ENCODE measurements at regions not wholly inside any gene's neighbourhood (a gene's known extent, or its start where the extent isn't known, plus 50 kb on each side); places are given as distances from the start of the nearest gene placed in this dataset.
A peak's percentile ranks its signal among the peaks of the same experiment; 100 is the strongest.
"Not testable (repeated sequence)": the region's sequence is repeated elsewhere in the genome, so short reads cannot be mapped to it uniquely, and the experiment has no call there.

GRCh38 chrX:28188526-28188925 lies 207.3 kb upstream of the DCAF8L1 start:
- no peak for DNase-seq

GRCh38 chrX:28180096-28180495 lies 198.8 kb upstream of the DCAF8L1 start:
- DNase-seq = no peak

GRCh38 chrX:28178206-28178605 lies 197.0 kb upstream of the DCAF8L1 start:
- no peak for DNase-seq

DNA sequence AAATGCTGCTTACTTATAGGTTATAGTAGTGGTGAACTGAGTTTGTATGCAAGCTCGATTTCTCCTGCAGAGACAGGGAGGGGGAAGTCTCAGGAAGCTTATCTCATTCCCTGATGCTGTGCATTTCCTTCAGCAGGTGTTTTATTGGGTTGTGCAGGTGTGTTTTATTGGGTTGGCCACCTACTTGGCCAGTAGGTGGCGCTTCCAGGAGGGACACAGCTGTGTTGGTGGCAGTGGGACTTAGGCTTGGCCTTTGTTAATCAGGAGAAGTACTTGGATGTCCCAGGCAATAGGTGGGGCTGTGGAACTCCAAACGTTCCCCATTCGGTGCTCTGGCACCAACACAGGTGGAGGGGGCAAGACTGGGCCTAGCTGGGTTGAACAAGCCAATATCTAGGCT lies 196.0 kb upstream of the DCAF8L1 start:
- DNase-seq = no peak

- DNase-seq = no peak
Observed at GRCh38 chrX:28170713-28171112, 189.5 kb upstream of the DCAF8L1 start.

DNA sequence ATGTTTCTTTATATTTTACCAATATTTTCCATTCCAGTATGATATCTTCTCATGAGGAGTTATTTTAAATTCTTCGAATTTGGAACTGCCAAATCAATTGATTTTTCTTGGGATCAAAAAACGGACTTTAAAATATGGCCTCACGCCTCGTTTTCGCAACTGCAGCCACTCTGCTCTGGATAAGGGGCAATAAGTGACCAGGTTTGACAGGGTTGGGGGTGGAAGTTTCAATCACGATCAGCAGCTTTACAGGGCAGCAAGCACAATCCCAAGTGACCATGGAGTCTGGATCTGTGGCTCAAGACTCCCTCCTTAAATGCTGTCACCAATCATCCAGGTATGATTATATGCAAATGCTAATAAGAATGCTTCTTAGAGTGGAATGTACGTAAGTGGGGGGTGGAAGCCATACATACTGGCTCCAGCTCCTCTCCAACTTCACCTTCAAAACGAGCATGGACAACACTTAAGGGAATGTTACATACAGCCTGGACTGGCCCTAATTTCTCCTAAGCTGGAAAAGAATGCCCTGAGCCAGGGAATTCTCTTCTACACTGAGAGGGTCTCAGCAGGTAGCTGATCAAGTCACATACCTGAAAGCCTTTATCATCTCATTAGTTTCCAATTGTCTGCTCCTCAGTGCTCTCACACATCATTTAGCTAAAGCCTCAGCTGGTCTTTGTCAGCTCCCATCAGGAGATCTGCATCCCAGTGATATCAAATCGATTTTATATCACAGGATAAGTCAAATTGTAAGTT lies 176.9 kb upstream of the DCAF8L1 start:
- no peak for DNase-seq

GRCh38 chrX:28152263-28152662 lies 171.0 kb upstream of the DCAF8L1 start:
- not testable (repeated sequence) for DNase-seq

DNA sequence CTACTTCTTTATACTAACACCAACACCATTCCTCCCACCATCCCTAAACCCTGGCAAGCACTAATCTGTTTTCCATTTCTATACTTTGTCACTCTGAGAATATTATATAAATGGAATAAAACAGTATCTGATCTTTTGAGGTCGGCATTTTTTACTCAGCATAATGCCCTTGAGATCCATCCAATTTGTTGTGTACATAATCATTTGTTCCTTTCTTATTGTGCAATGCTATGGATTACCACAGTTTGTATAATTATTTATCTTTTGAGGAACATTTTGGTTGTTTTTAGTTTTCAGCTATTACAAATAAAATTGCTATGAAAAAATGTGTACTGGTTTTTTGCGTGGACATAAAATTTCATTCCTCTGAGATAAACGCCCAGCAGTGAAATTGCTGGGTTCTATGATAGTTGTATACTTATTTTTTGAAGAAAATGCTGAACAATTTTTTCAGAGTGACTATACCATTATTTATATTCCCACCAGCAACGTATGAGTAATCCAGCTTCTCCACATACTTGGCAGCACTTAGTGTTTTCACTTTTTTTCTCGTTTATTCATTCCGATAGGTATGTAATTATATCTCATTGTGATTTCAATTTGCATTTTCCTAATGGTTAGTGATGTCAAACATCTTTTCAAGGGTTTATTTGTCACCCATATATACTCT lies 154.3 kb upstream of the DCAF8L1 start:
- no peak for DNase-seq

GRCh38 chrX:28133763-28134162 lies 152.5 kb upstream of the DCAF8L1 start:
- DNase-seq = no peak

- no peak for DNase-seq
Observed at GRCh38 chrX:28127662-28128061, 146.4 kb upstream of the DCAF8L1 start.

- no peak for DNase-seq
Observed at GRCh38 chrX:28126886-28127285, 145.6 kb upstream of the DCAF8L1 start.

DNA sequence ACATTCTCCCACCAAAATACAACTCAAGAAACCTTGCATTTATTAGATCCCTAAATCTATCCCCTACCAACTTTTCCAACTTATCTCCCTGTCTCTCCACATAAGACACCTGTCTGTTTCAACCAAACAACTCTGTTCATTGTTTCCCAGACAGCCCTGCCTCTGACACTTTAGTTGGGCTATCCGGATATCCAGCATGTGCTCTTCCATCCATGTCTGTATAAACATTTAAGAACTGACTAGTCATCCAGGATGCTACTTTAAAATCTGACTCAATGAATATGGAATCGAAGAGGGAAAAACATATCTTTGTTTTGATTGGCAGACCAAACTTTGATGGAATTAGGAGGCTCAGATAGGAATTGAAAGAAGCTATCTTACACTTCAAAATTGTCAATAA lies 143.2 kb upstream of the DCAF8L1 start:
- no peak for DNase-seq

GRCh38 chrX:28120580-28121245 lies 139.5 kb upstream of the DCAF8L1 start:
- not testable (repeated sequence) for DNase-seq

- no peak for DNase-seq
Observed at GRCh38 chrX:28120072-28120471, 138.8 kb upstream of the DCAF8L1 start.

DNA sequence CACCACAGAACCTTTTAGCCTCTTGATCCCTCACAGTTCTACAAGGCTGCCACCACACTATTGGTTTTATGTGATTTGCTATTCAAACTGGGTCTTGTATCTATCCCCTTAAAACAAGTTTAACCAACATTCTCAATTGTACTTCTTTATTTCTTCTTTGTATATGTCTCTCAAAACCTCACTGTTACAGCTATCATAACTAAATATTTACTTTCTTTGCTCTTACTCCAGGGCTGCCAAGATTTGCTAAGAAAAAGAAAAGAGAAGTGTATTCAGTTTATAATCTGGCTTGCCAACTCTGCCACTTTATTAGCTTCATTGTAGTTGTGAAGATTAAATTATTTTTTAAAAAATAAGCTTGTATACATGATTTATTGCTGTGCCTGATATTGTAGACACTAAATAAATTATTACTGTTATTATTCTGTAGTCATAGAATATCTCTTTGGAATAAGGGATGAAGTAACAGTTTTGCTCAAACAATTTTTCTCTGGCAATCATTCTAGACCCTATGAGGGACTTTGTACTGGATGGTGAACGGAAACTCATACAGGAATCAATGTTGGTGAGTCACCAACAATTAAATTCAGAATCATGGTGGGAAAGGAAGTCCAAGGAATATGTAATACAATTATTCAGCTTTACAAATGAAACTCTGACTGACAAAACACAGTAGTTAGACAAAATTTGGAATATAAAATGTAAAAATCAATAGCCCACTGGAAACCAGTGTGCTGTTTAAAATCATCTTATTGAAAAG lies 127.1 kb upstream of the DCAF8L1 start:
- DNase-seq = no peak

DNA sequence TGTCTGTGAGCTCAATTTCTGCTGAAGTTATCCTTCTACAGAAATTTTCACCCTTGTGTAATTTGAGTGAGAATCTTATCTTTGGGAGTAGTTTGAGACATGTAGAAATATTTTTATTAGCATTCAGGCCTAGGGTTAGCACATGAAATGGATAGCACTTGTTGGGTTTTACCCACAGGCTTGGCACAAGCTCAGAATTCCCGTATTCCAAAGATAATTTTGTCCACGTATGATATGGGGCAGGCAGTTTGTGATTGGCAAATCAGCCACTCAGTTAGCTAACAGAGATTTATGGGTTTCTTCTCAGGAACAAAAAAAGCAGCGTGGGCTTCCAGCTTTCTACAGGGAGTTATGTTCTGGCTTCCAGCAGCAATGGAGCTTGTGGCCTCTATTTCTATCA lies 117.9 kb upstream of the DCAF8L1 start:
- no peak for DNase-seq

- DNase-seq = no peak
Observed at GRCh38 chrX:28085653-28086052, 104.4 kb upstream of the DCAF8L1 start.

DNA sequence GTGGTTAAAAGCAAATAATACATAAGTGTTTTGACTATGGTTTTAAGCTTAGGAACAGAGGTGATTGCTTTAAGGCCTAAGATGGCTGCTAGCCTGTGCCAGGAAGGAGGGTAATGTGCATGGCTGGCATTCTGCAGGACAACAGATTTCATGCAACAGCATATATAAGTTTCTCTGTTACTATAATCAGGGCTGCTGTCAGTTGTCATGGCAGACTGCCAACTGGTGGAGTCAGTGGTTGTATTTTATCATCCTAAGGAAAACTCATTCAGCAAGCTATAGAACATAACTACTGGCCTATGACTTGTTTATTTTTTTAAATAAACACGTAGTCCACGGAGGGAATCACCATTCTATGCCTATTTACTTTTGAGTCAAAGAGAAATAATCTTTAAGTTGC lies 77.7 kb upstream of the DCAF8L1 start:
- DNase-seq = no peak

DNA sequence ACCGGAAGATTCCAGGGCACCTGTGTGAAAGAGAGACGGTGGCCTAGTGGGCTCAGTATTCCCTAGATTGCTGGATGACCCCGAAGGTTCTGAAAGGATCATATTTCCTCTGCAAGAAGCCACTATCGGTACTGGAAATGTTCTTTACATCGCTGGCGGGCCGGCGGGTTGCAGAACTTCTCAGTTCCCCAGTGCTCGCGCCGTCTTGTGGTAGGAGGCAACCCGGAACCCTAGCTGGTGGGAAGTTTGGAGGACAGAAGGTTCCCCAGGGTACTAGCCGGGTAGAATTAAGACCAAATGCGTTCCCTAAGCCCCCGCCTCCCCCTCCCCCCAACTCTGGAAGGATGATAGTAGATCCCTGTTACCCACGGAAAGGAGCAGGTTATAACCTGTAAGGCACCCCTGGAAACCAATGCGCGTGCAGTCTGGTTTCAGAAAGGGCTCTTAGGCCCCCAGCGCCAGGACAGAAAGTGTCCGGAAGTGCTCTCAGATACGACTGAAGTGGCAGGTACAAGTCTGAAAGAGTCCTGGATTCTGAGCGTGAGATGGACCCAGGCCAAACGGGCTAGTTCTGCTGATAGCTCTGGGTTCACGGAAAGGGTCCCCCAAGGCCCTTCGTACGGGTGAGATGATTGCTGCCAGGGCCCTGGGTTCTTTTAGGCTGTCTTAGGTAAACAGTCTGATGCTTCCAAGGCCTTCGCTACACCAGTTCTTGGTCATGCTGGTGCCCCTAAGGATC lies 61.7 kb upstream of the DCAF8L1 start:
- DNase-seq = peak; percentile 25

GRCh38 chrX:28042260-28042659 lies 61.0 kb upstream of the DCAF8L1 start:
- DNase-seq = peak; percentile 19

GRCh38 chrX:28039258-28039657 lies 58.0 kb upstream of the DCAF8L1 start:
- DNase-seq = no peak

Measured in SHP77 treated with DMSO at 0.1 percent for 48 hours (cell line).